GM10248 (cell line): ENCODE measurements at regions not wholly inside any gene's neighbourhood (a gene's known extent, or its start where the extent isn't known, plus 50 kb on each side); places are given as distances from the start of the nearest gene placed in this dataset.

Experiments used
- CTCF ChIA-PET: fragments of 300-600 bp; sonication (Branson Sonifier 250); formaldehyde crosslinking; extraction: SDS; loops from one replicate; lab custom pipeline; 2021; ENCODE audit warnings: antibody characterized with exemption; lab: Yijun Ruan, JAX
- POLR2A ChIA-PET: fragments of 350-650 bp; sonication (Branson Sonifier 250); formaldehyde crosslinking; extraction: SDS; loops from one replicate; lab custom pipeline; 2020; ENCODE audit warnings: antibody characterized with exemption; lab: Yijun Ruan, JAX
- DNase-seq: peaks from one replicate; pipeline ENCODE4 v3.0.0; 2012; ENCODE audit errors: extremely low spot score
- CTCF ChIP-seq: IDR thresholded peaks from 2 replicates; pipeline ENCODE4 v1.5.1; 2012; ENCODE audit warnings: mild to moderate bottlenecking, low read depth; ENCODE audit errors: extremely low read depth, missing control alignments, control extremely low read depth

- TF ChIP-seq CTCF, result no peak
- CTCF ChIA-PET, result no interaction called here
- POLR2A ChIA-PET, result no interaction called here
- DNase-seq, result no peak
Observed at GRCh38 chr18:28725876-28726275, 548.9 kb upstream of the CDH2 start.

DNA sequence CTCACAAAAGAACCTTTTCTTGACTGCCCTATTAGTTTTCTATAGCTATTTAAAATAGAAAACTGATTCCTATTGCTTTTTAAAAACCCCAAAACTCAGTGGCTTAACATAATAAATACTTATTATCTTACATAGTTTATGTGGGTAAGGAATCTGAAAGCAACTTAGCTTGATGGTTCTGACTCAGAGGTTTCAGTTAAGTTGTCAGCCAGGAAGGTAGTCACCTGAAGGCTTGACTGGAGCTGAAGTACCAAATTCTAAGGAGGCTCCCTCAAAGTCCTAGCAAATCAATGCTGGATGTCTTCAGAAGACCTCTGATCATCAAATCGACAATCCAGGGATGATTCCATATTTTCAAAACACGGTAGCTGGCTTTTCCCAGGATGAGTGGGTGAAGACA, 546.6 kb upstream of the CDH2 start:
- TF ChIP-seq CTCF, result no peak
- no peak for DNase-seq
- POLR2A ChIA-PET, result no interaction called here
- CTCF ChIA-PET, result interaction anchor here (1.1 to 1.2 kb wide), 3 partner anchors 9 to 10 kb away, joined by 3 to 4 read pairs (median 4); no protein-coding TSS in a partner anchor

DNA sequence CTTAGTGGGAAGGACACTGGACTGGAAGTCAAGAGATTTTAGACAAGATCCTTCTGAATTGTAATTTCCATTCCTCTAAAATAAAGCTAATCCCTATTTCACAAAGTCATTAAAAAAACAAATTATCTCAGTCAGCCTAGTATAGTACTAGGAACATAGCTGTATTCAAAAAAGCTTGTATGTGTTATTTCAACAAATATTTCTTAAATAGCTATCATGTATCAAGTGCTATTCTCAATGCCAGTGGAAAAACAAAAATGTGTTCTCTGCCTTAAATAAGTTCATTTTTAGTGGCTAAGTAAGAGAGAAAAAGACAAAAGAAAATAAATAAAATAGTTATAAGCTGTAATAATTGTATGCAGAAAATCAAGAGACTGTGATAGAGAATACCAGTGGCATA, 541.8 kb upstream of the CDH2 start:
- TF ChIP-seq CTCF, result no peak
- DNase-seq, result no peak
- POLR2A ChIA-PET, result no interaction called here
- CTCF ChIA-PET, result interaction anchor here (1.7 kb wide), 1 partner anchor 20 kb away, joined by 5 read pairs; no protein-coding TSS in a partner anchor

DNA sequence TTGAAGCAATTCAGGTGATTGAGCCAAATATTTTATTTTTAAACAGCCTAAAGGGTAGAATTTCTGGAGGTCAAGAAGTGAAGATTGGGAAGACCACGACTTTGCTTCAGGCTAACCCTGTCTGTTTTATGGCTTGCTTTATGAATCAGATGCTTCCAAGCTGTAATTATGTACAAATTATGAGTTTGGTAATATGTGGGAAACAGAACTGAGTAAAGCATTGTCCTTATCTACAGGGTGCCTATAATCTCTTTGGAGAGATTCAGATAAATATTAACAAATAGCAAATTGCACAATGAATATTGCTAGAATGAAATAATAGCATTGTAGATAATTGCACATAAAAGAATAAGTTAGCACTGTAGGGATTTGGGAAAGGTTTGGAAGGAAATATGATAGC, 539.4 kb upstream of the CDH2 start:
- CTCF ChIA-PET, result interaction anchor here (1.3 kb wide), 1 partner anchor 11 kb away, joined by 3 read pairs; no protein-coding TSS in a partner anchor
- no peak for DNase-seq
- TF ChIP-seq CTCF, result no peak
- POLR2A ChIA-PET, result no interaction called here

- no peak for DNase-seq
- CTCF ChIA-PET, result no interaction called here
- POLR2A ChIA-PET, result no interaction called here
- no peak for TF ChIP-seq CTCF
Observed at GRCh38 chr18:28715206-28715605, 538.3 kb upstream of the CDH2 start.

DNA sequence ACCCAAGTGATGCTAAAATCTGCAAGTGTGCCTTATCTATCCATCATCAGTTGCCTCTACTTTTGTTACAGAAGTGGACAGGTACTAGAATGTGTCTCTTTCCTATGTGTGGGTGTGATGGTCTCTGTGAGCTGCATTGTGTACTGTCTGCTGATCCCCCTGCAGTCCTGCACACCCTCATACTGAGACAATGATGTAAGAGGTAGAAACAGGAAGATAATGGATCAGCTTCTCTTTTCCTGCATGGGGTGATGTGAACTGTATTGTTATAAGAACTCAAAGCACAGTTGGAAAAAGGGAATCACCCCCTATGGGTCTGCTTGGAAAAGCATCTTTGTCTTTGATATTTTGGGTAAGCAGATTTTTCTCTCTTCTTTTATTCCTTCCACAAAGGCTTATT, 537.6 kb upstream of the CDH2 start:
- no peak for TF ChIP-seq CTCF
- ChIA-PET POLR2A (no interaction called here), CTCF (interaction anchor here (2.0 kb wide), 1 partner anchor 9 kb away, joined by 4 read pairs; no protein-coding TSS in a partner anchor)
- no peak for DNase-seq
